Brain microvascular endothelial cell (primary cell): ENCODE measurements at regions not wholly inside any gene's neighbourhood (a gene's known extent, or its start where the extent isn't known, plus 50 kb on each side); places are given as distances from the start of the nearest gene placed in this dataset.
"Not testable (repeated sequence)": the region's sequence is repeated elsewhere in the genome, so short reads cannot be mapped to it uniquely, and the experiment has no call there.

ENCODE experiments used
- DNase-seq: peaks from one replicate; pipeline ENCODE4 v3.0.0-alpha.2; 2020
- H3K27ac ChIP-seq: fragments of 250-450 bp; sonication (Bioruptor Pico); 2 replicates; pipeline ENCODE4 v1.5.1; 2020; ENCODE audit warnings: mild to moderate bottlenecking, moderate library complexity
- H3K27me3 ChIP-seq: fragments of 250-450 bp; sonication (Bioruptor Pico); replicated peaks from 2 replicates; pipeline ENCODE4 v1.5.1; 2020; ENCODE audit warnings: mild to moderate bottlenecking
- H3K36me3 ChIP-seq: fragments of 250-450 bp; sonication (Bioruptor Pico); replicated peaks from 2 replicates; pipeline ENCODE4 v1.5.1; 2020; ENCODE audit warnings: mild to moderate bottlenecking
- H3K4me3 ChIP-seq: 2 replicates; pipeline ENCODE4 v1.5.1; 2011; ENCODE audit warnings: low read depth, mild to moderate bottlenecking, control low read depth, low read length, moderate library complexity
- in situ Hi-C: cut with HindIII; loops from 2 replicates; pipeline ENCODE4 v1.10.0; 2017; ENCODE audit warnings: low sequenced_read_pairs, low pct_ligation_motif_present
- TF ChIP-seq, protein P1 (sequence below): IDR thresholded peaks from 2 replicates; pipeline ENCODE4 v1.5.1; 2011; ENCODE audit warnings: low read depth, mild to moderate bottlenecking, moderate library complexity, low read length, control low read depth, inconsistent platforms; ENCODE audit errors: missing control alignments

- Histone ChIP-seq H3K4me3 (no peak overlapping the region), H3K27me3 (no peaks in the 10 kb centered on the region), H3K36me3 (no peaks in the 10 kb centered on the region), H3K27ac (no peak overlapping the region)
- no peak for DNase-seq
- TF ChIP-seq, protein P1, sequence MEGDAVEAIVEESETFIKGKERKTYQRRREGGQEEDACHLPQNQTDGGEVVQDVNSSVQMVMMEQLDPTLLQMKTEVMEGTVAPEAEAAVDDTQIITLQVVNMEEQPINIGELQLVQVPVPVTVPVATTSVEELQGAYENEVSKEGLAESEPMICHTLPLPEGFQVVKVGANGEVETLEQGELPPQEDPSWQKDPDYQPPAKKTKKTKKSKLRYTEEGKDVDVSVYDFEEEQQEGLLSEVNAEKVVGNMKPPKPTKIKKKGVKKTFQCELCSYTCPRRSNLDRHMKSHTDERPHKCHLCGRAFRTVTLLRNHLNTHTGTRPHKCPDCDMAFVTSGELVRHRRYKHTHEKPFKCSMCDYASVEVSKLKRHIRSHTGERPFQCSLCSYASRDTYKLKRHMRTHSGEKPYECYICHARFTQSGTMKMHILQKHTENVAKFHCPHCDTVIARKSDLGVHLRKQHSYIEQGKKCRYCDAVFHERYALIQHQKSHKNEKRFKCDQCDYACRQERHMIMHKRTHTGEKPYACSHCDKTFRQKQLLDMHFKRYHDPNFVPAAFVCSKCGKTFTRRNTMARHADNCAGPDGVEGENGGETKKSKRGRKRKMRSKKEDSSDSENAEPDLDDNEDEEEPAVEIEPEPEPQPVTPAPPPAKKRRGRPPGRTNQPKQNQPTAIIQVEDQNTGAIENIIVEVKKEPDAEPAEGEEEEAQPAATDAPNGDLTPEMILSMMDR: no peak
- in situ Hi-C loops: no loop called here
Observed at GRCh38 chr1:61028136-61028535, 54.2 kb upstream of the NFIA start.

DNA sequence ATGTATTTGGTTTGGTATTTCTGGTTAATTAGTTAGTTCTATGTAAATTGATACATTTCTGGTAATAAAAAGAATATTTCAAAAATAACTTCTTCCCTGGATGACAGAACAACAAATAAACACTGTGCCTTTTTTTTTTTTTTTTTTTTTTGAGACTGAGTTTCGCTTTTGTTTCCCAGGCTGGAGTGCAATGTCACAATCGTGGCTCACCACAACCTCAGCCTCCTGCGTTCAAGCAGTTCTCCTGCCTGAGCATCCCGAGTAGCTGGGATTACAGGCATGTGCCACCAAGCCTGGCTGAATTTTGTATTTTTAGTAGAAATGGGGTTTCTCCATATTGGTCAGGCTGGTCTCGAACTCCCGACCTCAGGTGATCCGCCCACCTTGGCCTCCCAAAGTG is 64.3 kb upstream of the NFIA start:
- in situ Hi-C loops, H3K36me3 ChIP-seq, H3K27ac ChIP-seq, H3K4me3 ChIP-seq, DNase-seq, H3K27me3 ChIP-seq: not testable (repeated sequence)

DNA sequence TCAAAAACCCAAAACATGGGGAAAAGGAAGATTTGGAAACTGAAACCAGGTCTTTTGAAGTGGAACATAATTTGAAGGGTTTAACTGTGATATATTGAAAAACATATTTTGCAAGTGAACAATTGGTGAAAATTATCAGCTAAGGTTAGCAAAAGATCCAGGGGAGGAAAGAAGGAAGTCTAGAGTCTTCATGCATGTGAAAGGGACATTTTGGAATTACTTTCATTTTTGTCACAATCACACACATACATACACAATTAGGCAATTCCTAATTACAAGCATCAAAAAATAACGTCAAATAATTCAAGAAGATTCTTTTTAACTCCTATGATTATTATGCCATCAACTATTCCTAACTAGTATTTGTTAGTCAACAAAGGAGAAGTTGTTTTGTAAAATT is 64.7 kb upstream of the NFIA start:
- H3K4me3 ChIP-seq: no peak overlapping the region
- in situ Hi-C loops: no loop called here

GRCh38 chr1:61013946-61014667 is 68.3 kb upstream of the NFIA start:
- H3K4me3 ChIP-seq: no peak overlapping the region
- in situ Hi-C loops: no loop called here
- no peak for DNase-seq
- H3K27ac ChIP-seq: no peak overlapping the region
- TF ChIP-seq, protein P1: no peak
- H3K27me3 ChIP-seq: no peaks in the 10 kb centered on the region
- H3K36me3 ChIP-seq: no peaks in the 10 kb centered on the region

More for the DNA sequence above, 64.7 kb upstream of the NFIA start:
- H3K27me3 ChIP-seq: no peaks in the 10 kb centered on the region
- TF ChIP-seq, protein P1: no peak
- DNase-seq: no peak
- H3K27ac ChIP-seq: no peak overlapping the region
- H3K36me3 ChIP-seq: no peaks in the 10 kb centered on the region

- no peaks in the 10 kb centered on the region for H3K36me3 ChIP-seq
- H3K4me3 ChIP-seq: no peak overlapping the region
- DNase-seq: no peak
- H3K27me3 ChIP-seq: no peaks in the 10 kb centered on the region
- in situ Hi-C loops: no loop called here
- TF ChIP-seq, protein P1: no peak
- no peak overlapping the region for H3K27ac ChIP-seq
Observed at GRCh38 chr1:61013189-61013945, 69.0 kb upstream of the NFIA start.

- no peak for DNase-seq
- Histone ChIP-seq H3K27ac (no peak overlapping the region), H3K4me3 (no peak overlapping the region), H3K36me3 (no peaks in the 10 kb centered on the region), H3K27me3 (no peaks in the 10 kb centered on the region)
- TF ChIP-seq, protein P1: no peak
- in situ Hi-C loops: no loop called here
Observed at GRCh38 chr1:61012341-61012761, 70.0 kb upstream of the NFIA start.
